GM23338 (cell line): ENCODE measurements at regions not wholly inside any gene's neighbourhood (a gene's known extent, or its start where the extent isn't known, plus 50 kb on each side); places are given as distances from the start of the nearest gene placed in this dataset.

Source experiments
- ATAC-seq: fragments of 200-7000 bp; cut with Tn5 transposase; 3 replicates; pipeline ENCODE4 v1.9.1; 2020
- DNase-seq: peaks from one replicate; pipeline ENCODE4 v3.0.0-alpha.2; 2015; ENCODE audit warnings: low spot score
- H2AFZ ChIP-seq: fragments of 200-600 bp; sonication (generic); 2 replicates; pipeline ENCODE4 v1.8.0; 2016; ENCODE audit warnings: antibody characterized with exemption, mild to moderate bottlenecking, moderate library complexity
- H3F3A ChIP-seq: fragments of 200-600 bp; sonication (generic); replicated peaks from 2 replicates; pipeline ENCODE4 v1.8.0; 2017; ENCODE audit warnings: antibody characterized with exemption, mixed run types, low read depth
- H3K27ac ChIP-seq: fragments of 200-600 bp; sonication (generic); 2 replicates; pipeline ENCODE4 v1.6.1; 2016; ENCODE audit warnings: low read depth
- H3K27me3 ChIP-seq: fragments of 200-600 bp; sonication (generic); 2 replicates; pipeline ENCODE4 v1.8.0; 2016; ENCODE audit warnings: mild to moderate bottlenecking, mixed run types, moderate library complexity; ENCODE audit not compliant: insufficient read depth
- H3K36me3 ChIP-seq: fragments of 200-600 bp; sonication (generic); 2 replicates; pipeline ENCODE4 v1.8.0; 2016; ENCODE audit warnings: mild to moderate bottlenecking; ENCODE audit not compliant: insufficient read depth
- H3K4me1 ChIP-seq: fragments of 200-600 bp; sonication (generic); 2 replicates; pipeline ENCODE4 v1.8.0; 2016; ENCODE audit warnings: mild to moderate bottlenecking, moderate library complexity; ENCODE audit not compliant: insufficient read depth
- H3K4me2 ChIP-seq: fragments of 200-600 bp; sonication (generic); 2 replicates; pipeline ENCODE4 v1.7.1; 2017; ENCODE audit warnings: mixed run types
- H3K4me3 ChIP-seq: fragments of 200-600 bp; sonication (generic); 2 replicates; pipeline ENCODE4 v1.6.1; 2016; ENCODE audit warnings: mixed run types
- H3K79me2 ChIP-seq: fragments of 200-600 bp; sonication (generic); replicated peaks from 2 replicates; pipeline ENCODE4 v1.8.0; 2017; ENCODE audit warnings: mild to moderate bottlenecking; ENCODE audit not compliant: insufficient read depth
- H3K9me2 ChIP-seq: fragments of 200-600 bp; sonication (generic); 2 replicates; pipeline ENCODE4 v1.8.0; 2017; ENCODE audit not compliant: insufficient read depth
- H4K20me1 ChIP-seq: fragments of 200-600 bp; sonication (generic); replicated peaks from 2 replicates; pipeline ENCODE4 v1.8.0; 2017; ENCODE audit warnings: mild to moderate bottlenecking; ENCODE audit not compliant: insufficient read depth
- H3K27ac Mint-ChIP-seq: 2 replicates; pipeline ENCODE4 v1.8.0; 2020; ENCODE audit warnings: inconsistent platforms, mild to moderate bottlenecking, moderate library complexity, mixed read lengths
- H3K27me3 Mint-ChIP-seq: 3 replicates; pipeline ENCODE4 v1.8.0; 2022; ENCODE audit warnings: low read depth, mild to moderate bottlenecking, moderate library complexity, mixed read lengths, inconsistent platforms; ENCODE audit not compliant: insufficient read depth, poor library complexity
- H3K36me3 Mint-ChIP-seq: 3 replicates; pipeline ENCODE4 v1.8.0; 2021; ENCODE audit warnings: low read depth, mild to moderate bottlenecking, inconsistent platforms, moderate library complexity, mixed read lengths
- H3K4me1 Mint-ChIP-seq: 3 replicates; pipeline ENCODE4 v1.8.0; 2020; ENCODE audit warnings: mild to moderate bottlenecking, inconsistent platforms, mixed read lengths
- H3K4me3 Mint-ChIP-seq: 3 replicates; pipeline ENCODE4 v1.8.0; 2021; ENCODE audit warnings: moderate library complexity, mild to moderate bottlenecking, inconsistent platforms, mixed read lengths
- H3K9me3 Mint-ChIP-seq: 3 replicates; pipeline ENCODE4 v1.8.0; 2020; ENCODE audit warnings: moderate library complexity, mild to moderate bottlenecking, inconsistent platforms, mixed read lengths
- CREB1 ChIP-seq: fragments of 250-450 bp; sonication (Bioruptor Pico); IDR thresholded peaks from 2 replicates; pipeline ENCODE4 v1.5.0; 2020; ENCODE audit warnings: low read depth, mild to moderate bottlenecking, moderate library complexity
- CTCF ChIP-seq, 2 experiments: fragments of 200-600 bp in 1 of 2; sonication (generic) in 1 of 2; conservative IDR thresholded peaks; 2 replicates each; pipeline versions ENCODE4 v1.5.1 to v1.6.1; 2016 to 2017; ENCODE audit warnings: antibody characterized with exemption in 2 of 2, low read depth in 2 of 2, mild to moderate bottlenecking in 2 of 2, moderate library complexity in 1 of 2
- ETS1 ChIP-seq: IDR thresholded peaks from 2 replicates; pipeline ENCODE4 v1.6.1; 2016; ENCODE audit warnings: antibody characterized with exemption
- EZH2 ChIP-seq: fragments of 200-600 bp; sonication (generic); IDR thresholded peaks from one replicate; pipeline ENCODE4 v1.8.0; 2017; ENCODE audit warnings: antibody characterized with exemption, mild to moderate bottlenecking, low read depth; ENCODE audit not compliant: unreplicated experiment
- EZH2phosphoT487 ChIP-seq: fragments of 200-600 bp; sonication (generic); IDR thresholded peaks from one replicate; pipeline ENCODE4 v1.8.1; 2018; ENCODE audit warnings: antibody characterized with exemption; ENCODE audit not compliant: unreplicated experiment
- JUNB ChIP-seq: IDR thresholded peaks from one replicate; pipeline ENCODE4 v1.6.1; 2016; ENCODE audit warnings: antibody characterized with exemption; ENCODE audit not compliant: unreplicated experiment
- NANOG ChIP-seq: IDR thresholded peaks from 2 replicates; pipeline ENCODE4 v1.6.1; 2016; ENCODE audit warnings: antibody characterized with exemption, borderline replicate concordance
- REST ChIP-seq: IDR thresholded peaks from one replicate; pipeline ENCODE4 v1.6.1; 2018; ENCODE audit warnings: antibody characterized with exemption; ENCODE audit not compliant: unreplicated experiment
- ZNF331 ChIP-seq: fragments of 250-450 bp; sonication (Bioruptor Pico); IDR thresholded peaks from 2 replicates; pipeline ENCODE4 v1.5.0; 2020; ENCODE audit warnings: low read depth, mild to moderate bottlenecking, moderate library complexity
- ZNF462 ChIP-seq: fragments of 250-450 bp; sonication (Bioruptor Pico); IDR thresholded peaks from 2 replicates; pipeline ENCODE4 v1.5.0; 2020; ENCODE audit warnings: mild to moderate bottlenecking, moderate library complexity

GRCh38 chr1:29909962-29910361 is 673.6 kb downstream of the PTPRU start:
- Histone ChIP-seq H3K4me2 (no peak overlapping the region), H3K27ac (no peak overlapping the region), H3K9me2 (no peaks in the 10 kb centered on the region), H3K36me3 (no peaks in the 10 kb centered on the region), H3K4me3 (no peak overlapping the region), H3K4me1 (no peaks in the 10 kb centered on the region), H2AFZ (no peak overlapping the region), H4K20me1 (no peaks in the 10 kb centered on the region), H3K79me2 (no peaks in the 10 kb centered on the region), H3F3A (no peaks in the 10 kb centered on the region), H3K27me3 (no peaks in the 10 kb centered on the region)
- Mint-ChIP-seq H3K4me3 (no peak overlapping the region), H3K9me3 (peaks cover 9% of the 10 kb centered on the region; the same call in 1 of the 3 replicates), H3K27me3 (peaks cover 2% of the 10 kb centered on the region), H3K4me1 (peaks cover 5% of the 10 kb centered on the region; the same call in 2 of the 3 replicates), H3K36me3 (peaks cover 6% of the 10 kb centered on the region; the same call in 1 of the 3 replicates), H3K27ac (no peak overlapping the region)
- DNase-seq, result no peak
- TF ChIP-seq ZNF331 (CRISPR knock-in tag) (no peak), NANOG (no peak), EZH2phosphoT487 (no peak)
- ATAC-seq, result no peak

GRCh38 chr1:29907596-29907995 is 671.3 kb downstream of the PTPRU start:
- no peak overlapping the region for H3K4me3 Mint-ChIP-seq
- H3K79me2 ChIP-seq, result no peaks in the 10 kb centered on the region
- no peaks in the 10 kb centered on the region for H3K36me3 ChIP-seq
- H3K27ac Mint-ChIP-seq, result no peak overlapping the region
- peaks cover 6% of the 10 kb centered on the region; the same call in 1 of the 3 replicates for H3K36me3 Mint-ChIP-seq
- DNase-seq (no peak), ATAC-seq (no peak)
- H3K27ac ChIP-seq, result no peak overlapping the region
- no peaks in the 10 kb centered on the region for H3K9me2 ChIP-seq
- no peaks in the 10 kb centered on the region for H4K20me1 ChIP-seq
- no peaks in the 10 kb centered on the region for H3K4me1 ChIP-seq
- no peak overlapping the region for H3K4me3 ChIP-seq
- H3K27me3 Mint-ChIP-seq, result peaks cover 2% of the 10 kb centered on the region
- H3K4me2 ChIP-seq, result no peak overlapping the region
- no peak overlapping the region for H2AFZ ChIP-seq
- H3K4me1 Mint-ChIP-seq, result peaks cover 10% of the 10 kb centered on the region
- H3F3A ChIP-seq, result no peaks in the 10 kb centered on the region
- peaks cover 7% of the 10 kb centered on the region; the same call in 1 of the 3 replicates for H3K9me3 Mint-ChIP-seq
- no peaks in the 10 kb centered on the region for H3K27me3 ChIP-seq
- TF ChIP-seq EZH2 (no peak), ETS1 (no peak), CTCF (conservative IDR thresholded peaks at IDR 0.05; ENCODE audit: low read depth in 2 of 2) (no peak), REST (no peak), EZH2phosphoT487 (no peak), CREB1 (CRISPR knock-in tag) (no peak), JUNB (no peak), ZNF462 (CRISPR knock-in tag) (no peak)
